DND-41 (cell line): ENCODE measurements at regions not wholly inside any gene's neighbourhood (a gene's known extent, or its start where the extent isn't known, plus 50 kb on each side); places are given as distances from the start of the nearest gene placed in this dataset.

Source experiments
- CTCF ChIP-seq: IDR thresholded peaks from 2 replicates; pipeline ENCODE4 v1.5.1; 2012; ENCODE audit warnings: borderline replicate concordance, low read length, moderate library complexity, mild to moderate bottlenecking; ENCODE audit not compliant: poor library complexity, severe bottlenecking; ENCODE audit errors: extremely low read depth
- EZH2 ChIP-seq: IDR thresholded peaks from 3 replicates; pipeline ENCODE4 v1.6.1; 2012; ENCODE audit warnings: borderline replicate concordance, low read depth, mild to moderate bottlenecking, moderate library complexity, low read length, inconsistent platforms; ENCODE audit not compliant: severe bottlenecking

DNA sequence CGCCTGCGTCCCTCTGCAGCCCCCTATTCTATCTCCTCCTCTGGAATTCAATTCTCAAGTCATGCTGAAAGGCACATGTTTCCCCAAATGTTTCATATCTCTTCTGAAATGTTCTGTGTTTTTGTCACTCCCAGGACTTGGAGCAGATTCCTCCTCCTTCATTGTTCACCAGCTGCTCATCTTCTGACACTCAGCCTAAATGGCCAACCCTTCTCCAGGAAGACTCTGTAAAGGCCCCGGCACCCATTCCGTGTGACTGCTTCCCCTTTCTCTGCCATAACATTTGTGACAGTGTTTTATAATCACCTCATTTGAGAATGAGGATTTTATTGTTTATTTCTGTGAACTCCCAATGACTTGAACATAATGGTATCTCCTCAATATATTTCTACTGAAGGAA is 170.8 kb upstream of the ADAMTS16 start:
- TF ChIP-seq CTCF (no peak), EZH2 (no peak)
